HCT116 (cell line): ENCODE measurements at regions not wholly inside any gene's neighbourhood (a gene's known extent, or its start where the extent isn't known, plus 50 kb on each side); places are given as distances from the start of the nearest gene placed in this dataset.

Source experiments
- CEBPB ChIP-seq: IDR thresholded peaks from 2 replicates; pipeline ENCODE4 v1.6.1; 2012; ENCODE audit warnings: low read depth
- CTCF ChIP-seq, 3 experiments: fragments of 200-600 bp in 1 of 3; sonication (generic) in 1 of 3; IDR thresholded peaks in 2 of 3; conservative IDR thresholded peaks in 1 of 3; 2 replicates each; pipeline ENCODE4 v1.5.1; 2012 to 2017; ENCODE audit warnings: low read depth in 2 of 3, low read length in 2 of 3, antibody characterized with exemption in 1 of 3, borderline replicate concordance in 1 of 3, control low read depth in 1 of 3, mild to moderate bottlenecking in 1 of 3, mixed read lengths in 1 of 3, mixed run types in 1 of 3, moderate library complexity in 1 of 3; ENCODE audit not compliant: insufficient read depth in 1 of 3
- EZH2 ChIP-seq: fragments of 200-600 bp; sonication (generic); IDR thresholded peaks from 2 replicates; pipeline ENCODE4 v1.6.1; 2017; ENCODE audit warnings: antibody characterized with exemption, mixed run types
- EZH2phosphoT487 ChIP-seq: fragments of 200-600 bp; IDR thresholded peaks from 2 replicates; pipeline ENCODE4 v1.6.1; 2018; ENCODE audit warnings: antibody characterized with exemption, borderline replicate concordance
- POLR2A ChIP-seq: IDR thresholded peaks from 2 replicates; pipeline ENCODE4 v1.7.0; 2011; ENCODE audit warnings: borderline replicate concordance; ENCODE audit not compliant: insufficient read depth, insufficient read length; ENCODE audit errors: extremely low read depth
- POLR2AphosphoS5 ChIP-seq: IDR thresholded peaks from 2 replicates; pipeline ENCODE4 v1.6.1; 2011; ENCODE audit warnings: mild to moderate bottlenecking, low read depth, low read length, moderate library complexity
- REST ChIP-seq: IDR thresholded peaks from 2 replicates; pipeline ENCODE4 v1.6.1; 2012; ENCODE audit warnings: low read depth
- SRF ChIP-seq: IDR thresholded peaks from 2 replicates; pipeline ENCODE4 v1.6.1; 2012; ENCODE audit warnings: low read depth
- TCF7L2 ChIP-seq: IDR thresholded peaks from 2 replicates; pipeline ENCODE4 v1.7.0; 2011; ENCODE audit warnings: borderline replicate concordance, inconsistent platforms; ENCODE audit not compliant: insufficient read depth, insufficient read length; ENCODE audit errors: extremely low read depth
- TF ChIP-seq, protein P1 (sequence below): IDR thresholded peaks from 2 replicates; pipeline ENCODE4 v1.6.1; 2012
- TF ChIP-seq, protein P2 (sequence below): IDR thresholded peaks from 2 replicates; pipeline ENCODE4 v1.6.1; 2012
- TF ChIP-seq, protein P3 (sequence below): IDR thresholded peaks from 2 replicates; pipeline ENCODE4 v1.6.1; 2011; ENCODE audit warnings: mild to moderate bottlenecking, low read length, moderate library complexity; ENCODE audit not compliant: insufficient replicate concordance; ENCODE audit errors: extremely low read depth

DNA sequence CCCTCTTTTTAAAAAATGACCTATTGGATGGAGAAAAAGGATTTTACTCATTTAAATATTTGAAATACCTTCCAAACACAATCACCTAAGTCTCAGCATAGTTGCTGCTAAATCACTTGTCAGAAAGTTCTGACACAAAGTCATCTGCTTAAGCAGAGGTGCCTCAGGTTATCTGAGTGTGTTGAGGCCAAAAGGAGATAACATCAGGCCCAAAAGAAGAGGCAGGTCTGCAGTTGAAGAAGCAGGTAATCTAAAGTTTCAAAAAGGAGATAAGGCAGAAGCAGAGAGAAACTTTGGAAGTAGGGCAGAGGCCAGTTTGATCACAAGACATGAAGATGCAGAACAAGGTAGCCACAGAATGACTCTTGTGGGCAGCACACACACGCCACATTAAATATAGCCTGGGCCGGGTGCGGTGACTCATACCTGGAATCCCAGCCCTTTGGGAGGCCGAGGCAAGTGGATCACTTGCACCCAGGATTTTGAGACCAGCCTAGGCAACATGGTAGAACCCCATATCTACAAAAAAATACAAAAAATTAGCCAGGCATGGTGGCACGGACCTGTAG lies 175.7 kb upstream of the API5 start:
- no peak for TF ChIP-seq TCF7L2
- TF ChIP-seq, protein P1, sequence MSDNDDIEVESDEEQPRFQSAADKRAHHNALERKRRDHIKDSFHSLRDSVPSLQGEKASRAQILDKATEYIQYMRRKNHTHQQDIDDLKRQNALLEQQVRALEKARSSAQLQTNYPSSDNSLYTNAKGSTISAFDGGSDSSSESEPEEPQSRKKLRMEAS, result no peak
- no peak for TF ChIP-seq CTCF (IDR thresholded peaks at IDR 0.05 in 2 of 3, conservative IDR thresholded peaks at IDR 0.05 in 1 of 3; ENCODE audit: borderline replicate concordance in 1 of 3, insufficient read depth in 1 of 3, low read depth in 2 of 3, low read length in 2 of 3)
- no peak for TF ChIP-seq EZH2phosphoT487
- TF ChIP-seq REST, result no peak
- no peak for TF ChIP-seq SRF
- no peak for TF ChIP-seq EZH2
- TF ChIP-seq CEBPB, result no peak
- no peak for TF ChIP-seq POLR2A
- TF ChIP-seq, protein P2, sequence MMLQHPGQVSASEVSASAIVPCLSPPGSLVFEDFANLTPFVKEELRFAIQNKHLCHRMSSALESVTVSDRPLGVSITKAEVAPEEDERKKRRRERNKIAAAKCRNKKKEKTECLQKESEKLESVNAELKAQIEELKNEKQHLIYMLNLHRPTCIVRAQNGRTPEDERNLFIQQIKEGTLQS, result no peak
- TF ChIP-seq, protein P3, sequence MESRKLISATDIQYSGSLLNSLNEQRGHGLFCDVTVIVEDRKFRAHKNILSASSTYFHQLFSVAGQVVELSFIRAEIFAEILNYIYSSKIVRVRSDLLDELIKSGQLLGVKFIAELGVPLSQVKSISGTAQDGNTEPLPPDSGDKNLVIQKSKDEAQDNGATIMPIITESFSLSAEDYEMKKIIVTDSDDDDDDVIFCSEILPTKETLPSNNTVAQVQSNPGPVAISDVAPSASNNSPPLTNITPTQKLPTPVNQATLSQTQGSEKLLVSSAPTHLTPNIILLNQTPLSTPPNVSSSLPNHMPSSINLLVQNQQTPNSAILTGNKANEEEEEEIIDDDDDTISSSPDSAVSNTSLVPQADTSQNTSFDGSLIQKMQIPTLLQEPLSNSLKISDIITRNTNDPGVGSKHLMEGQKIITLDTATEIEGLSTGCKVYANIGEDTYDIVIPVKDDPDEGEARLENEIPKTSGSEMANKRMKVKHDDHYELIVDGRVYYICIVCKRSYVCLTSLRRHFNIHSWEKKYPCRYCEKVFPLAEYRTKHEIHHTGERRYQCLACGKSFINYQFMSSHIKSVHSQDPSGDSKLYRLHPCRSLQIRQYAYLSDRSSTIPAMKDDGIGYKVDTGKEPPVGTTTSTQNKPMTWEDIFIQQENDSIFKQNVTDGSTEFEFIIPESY, result no peak
- TF ChIP-seq POLR2AphosphoS5, result no peak
